Trophoblast cell (in vitro differentiated cells and primary cell): ENCODE measurements at regions not wholly inside any gene's neighbourhood (a gene's known extent, or its start where the extent isn't known, plus 50 kb on each side); places are given as distances from the start of the nearest gene placed in this dataset.

Experiments
- DNase-seq, 2 donors: peaks; one replicate each; pipeline ENCODE4 v3.0.0-alpha.2; 2016
- H2AFZ ChIP-seq: 2 replicates; pipeline ENCODE4 v1.6.1; 2013; ENCODE audit warnings: low read length, moderate library complexity, mild to moderate bottlenecking; ENCODE audit not compliant: insufficient read depth, poor library complexity
- H2AK5ac ChIP-seq: 2 replicates; pipeline ENCODE4 v1.6.1; 2013; ENCODE audit warnings: mild to moderate bottlenecking, low read length
- H2BK120ac ChIP-seq: 2 replicates; pipeline ENCODE4 v1.6.1; 2013; ENCODE audit warnings: low read length, mild to moderate bottlenecking, moderate library complexity; ENCODE audit not compliant: insufficient read depth, poor library complexity
- H2BK12ac ChIP-seq: 2 replicates; pipeline ENCODE4 v1.6.1; 2013; ENCODE audit warnings: mild to moderate bottlenecking, low read length, moderate library complexity
- H2BK5ac ChIP-seq: 2 replicates; pipeline ENCODE4 v1.6.1; 2013; ENCODE audit warnings: low read length, low read depth, moderate library complexity, mild to moderate bottlenecking; ENCODE audit not compliant: poor library complexity
- H3K14ac ChIP-seq: 2 replicates; pipeline ENCODE4 v1.6.1; 2013; ENCODE audit warnings: mild to moderate bottlenecking, low read length
- H3K18ac ChIP-seq: 2 replicates; pipeline ENCODE4 v1.6.1; 2013; ENCODE audit warnings: mild to moderate bottlenecking, low read length
- H3K23ac ChIP-seq: 2 replicates; pipeline ENCODE4 v1.6.1; 2013; ENCODE audit warnings: low read length
- H3K27ac ChIP-seq: 2 replicates; pipeline ENCODE4 v1.5.1; 2013; ENCODE audit warnings: low read depth, mild to moderate bottlenecking, inconsistent platforms, low read length, moderate library complexity
- H3K27me3 ChIP-seq: 2 replicates; pipeline ENCODE4 v1.6.1; 2013; ENCODE audit warnings: inconsistent platforms, mild to moderate bottlenecking, low read length, moderate library complexity; ENCODE audit not compliant: insufficient read depth
- H3K36me3 ChIP-seq, 2 experiments: 1 replicate in 1 of 2; 2 replicates in 1 of 2; pipeline ENCODE4 v1.6.1; 2013; ENCODE audit warnings: low read length in 2 of 2, mild to moderate bottlenecking in 2 of 2, moderate library complexity in 1 of 2; ENCODE audit not compliant: insufficient read depth in 2 of 2, control insufficient read depth in 1 of 2
- H3K4ac ChIP-seq: 2 replicates; pipeline ENCODE4 v1.6.1; 2013; ENCODE audit warnings: low read depth, mild to moderate bottlenecking, low read length, moderate library complexity
- H3K4me1 ChIP-seq, 2 experiments: 1 replicate in 1 of 2; 2 replicates in 1 of 2; pipeline ENCODE4 v1.6.1; 2013; ENCODE audit warnings: low read length in 2 of 2, mild to moderate bottlenecking in 2 of 2, moderate library complexity in 1 of 2; ENCODE audit not compliant: insufficient read depth in 2 of 2, control insufficient read depth in 1 of 2
- H3K4me2 ChIP-seq: 2 replicates; pipeline ENCODE4 v1.6.1; 2013; ENCODE audit warnings: inconsistent platforms, mild to moderate bottlenecking, low read length, moderate library complexity
- H3K4me3 ChIP-seq: 2 replicates; pipeline ENCODE4 v1.5.1; 2013; ENCODE audit warnings: mild to moderate bottlenecking, low read depth, low read length, inconsistent platforms
- H3K79me1 ChIP-seq: one replicate; pipeline ENCODE4 v1.6.1; 2013; ENCODE audit warnings: low read length
- H3K79me2 ChIP-seq: 2 replicates; pipeline ENCODE4 v1.6.1; 2013; ENCODE audit warnings: low read length, mild to moderate bottlenecking; ENCODE audit not compliant: control insufficient read depth, insufficient read depth, poor library complexity
- H3K9ac ChIP-seq: 2 replicates; pipeline ENCODE4 v1.6.1; 2013; ENCODE audit warnings: mild to moderate bottlenecking, low read length
- H3K9me3 ChIP-seq: 2 replicates; pipeline ENCODE4 v1.6.1; 2013; ENCODE audit warnings: low read depth, mild to moderate bottlenecking, control low read depth, inconsistent platforms, low read length; ENCODE audit not compliant: insufficient read depth
- H4K12ac ChIP-seq: 2 replicates; pipeline ENCODE4 v1.6.1; 2013; ENCODE audit warnings: low read depth, mild to moderate bottlenecking, low read length, moderate library complexity
- H4K8ac ChIP-seq: 2 replicates; pipeline ENCODE4 v1.6.1; 2013; ENCODE audit warnings: low read depth, mild to moderate bottlenecking, low read length, moderate library complexity
- H4K91ac ChIP-seq: one replicate; pipeline ENCODE4 v1.6.1; 2013; ENCODE audit warnings: low read depth, mild to moderate bottlenecking, low read length, moderate library complexity
- WGBS: extraction: QIAGEN DNeasy Blood & Tissue Kit; methylation state at CpG from one replicate; pipeline ENCODE4 v1.1.7; 2013; ENCODE audit warnings: missing lambda C conversion rate; ENCODE audit not compliant: insufficient read length, insufficient coverage; ENCODE audit errors: extremely low coverage; 5-methylcytosine and 5-hydroxymethylcytosine counted together

- no peak overlapping the region for H3K4me3 ChIP-seq
- no peak overlapping the region for H3K27ac ChIP-seq
- H3K79me2 ChIP-seq = no peaks in the 10 kb centered on the region
- no peak overlapping the region for H2AK5ac ChIP-seq
- no peaks in the 10 kb centered on the region for H3K79me1 ChIP-seq
- H3K4ac ChIP-seq = no peak overlapping the region
- H2BK12ac ChIP-seq = no peak overlapping the region
- H4K91ac ChIP-seq = no peak overlapping the region
- H2BK120ac ChIP-seq = no peak overlapping the region
- H3K4me1 ChIP-seq = no peaks in the 10 kb centered on the region
- H3K36me3 ChIP-seq = no peaks in the 10 kb centered on the region
- H3K4me2 ChIP-seq = no peak overlapping the region
- WGBS = no CpG with 5 or more reads among the region's 11 CpGs
- peaks cover 3% of the 10 kb centered on the region for H3K9me3 ChIP-seq
- no peak overlapping the region for H2BK5ac ChIP-seq
- no peak overlapping the region for H3K14ac ChIP-seq
- DNase-seq = no peak
- no peak overlapping the region for H3K23ac ChIP-seq
- no peak overlapping the region for H3K18ac ChIP-seq
- no peak overlapping the region for H3K9ac ChIP-seq
- no peaks in the 10 kb centered on the region for H3K27me3 ChIP-seq
- H4K12ac ChIP-seq = no peak overlapping the region
- no peak overlapping the region for H4K8ac ChIP-seq
- H2AFZ ChIP-seq = no peak overlapping the region
Observed at GRCh38 chr3:87761341-87761740, 297.5 kb downstream of the CGGBP1 start.

DNA sequence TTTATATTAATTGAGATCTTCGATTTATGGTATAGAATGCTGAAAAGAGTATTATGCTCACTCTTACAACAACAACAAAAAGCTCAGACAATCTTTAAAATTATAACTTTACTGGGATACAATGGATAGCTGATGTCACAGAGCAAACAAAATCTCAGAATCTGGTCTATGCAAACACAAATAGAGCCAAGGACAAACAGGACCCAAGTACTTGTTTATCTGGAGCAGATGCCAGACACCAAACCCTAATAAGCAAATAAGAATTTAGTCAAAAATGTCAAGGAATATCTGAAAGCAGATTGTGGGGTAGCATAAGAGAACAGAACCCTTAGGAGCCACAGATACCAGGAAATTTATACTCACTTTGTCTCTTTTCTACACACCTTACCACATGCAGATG, 302.2 kb downstream of the CGGBP1 start:
- Histone ChIP-seq H4K12ac (no peak overlapping the region), H3K4ac (no peak overlapping the region), H3K27ac (no peak overlapping the region), H3K14ac (no peak overlapping the region), H2BK12ac (no peak overlapping the region), H3K79me2 (no peaks in the 10 kb centered on the region), H3K27me3 (no peaks in the 10 kb centered on the region), H3K9me3 (peaks cover 1% of the 10 kb centered on the region), H3K9ac (no peak overlapping the region), H3K23ac (no peak overlapping the region), H2BK120ac (no peak overlapping the region), H4K8ac (no peak overlapping the region), H3K18ac (no peak overlapping the region), H2BK5ac (no peak overlapping the region), H2AFZ (no peak overlapping the region), H3K4me1 (no peaks in the 10 kb centered on the region), H3K4me2 (no peak overlapping the region), H2AK5ac (no peak overlapping the region), H3K79me1 (no peaks in the 10 kb centered on the region), H3K36me3 (no peaks in the 10 kb centered on the region), H3K4me3 (no peak overlapping the region), H4K91ac (no peak overlapping the region)
- no peak for DNase-seq
- WGBS = no CpG with 5 or more reads among the region's 1 CpG

GRCh38 chr3:87755852-87756251, 303.0 kb downstream of the CGGBP1 start:
- no peak overlapping the region for H4K91ac ChIP-seq

DNA sequence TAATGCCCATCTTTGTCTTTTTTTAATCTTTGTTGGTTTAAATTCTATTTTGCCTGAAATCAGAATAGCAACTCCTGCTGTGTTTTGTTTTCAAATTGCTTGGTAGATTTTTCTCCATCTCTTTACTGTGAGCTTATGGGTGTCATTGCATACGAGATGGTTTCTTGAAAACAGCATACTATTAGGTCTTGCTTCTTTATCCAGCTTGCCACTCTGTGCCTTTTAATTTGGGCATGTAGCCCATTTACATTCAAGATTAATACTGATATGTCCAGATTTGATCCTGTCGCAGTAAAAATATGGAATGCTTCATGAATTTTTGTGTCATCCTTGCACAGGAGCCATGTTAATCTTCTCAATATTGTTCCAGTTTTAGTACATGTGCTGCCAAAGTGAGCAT, 316.6 kb downstream of the CGGBP1 start:
- Histone ChIP-seq H2AFZ (no peak overlapping the region), H3K18ac (no peak overlapping the region), H4K8ac (no peak overlapping the region), H3K79me1 (no peaks in the 10 kb centered on the region), H3K27me3 (no peaks in the 10 kb centered on the region), H3K79me2 (no peaks in the 10 kb centered on the region), H2BK120ac (no peak overlapping the region), H3K36me3 (no peaks in the 10 kb centered on the region), H3K9me3 (peaks cover 4% of the 10 kb centered on the region), H2AK5ac (no peak overlapping the region), H3K9ac (no peak overlapping the region), H3K4me3 (no peak overlapping the region), H3K14ac (no peak overlapping the region), H4K12ac (no peak overlapping the region), H3K4ac (no peak overlapping the region), H3K4me1 (no peaks in the 10 kb centered on the region), H3K23ac (no peak overlapping the region), H4K91ac (no peak overlapping the region), H2BK12ac (no peak overlapping the region), H3K4me2 (no peak overlapping the region), H2BK5ac (no peak overlapping the region), H3K27ac (no peak overlapping the region)
- no peak for DNase-seq
- whole genome bisulfite sequencing = no CpG with 5 or more reads among the region's 2 CpGs

More at GRCh38 chr3:87755852-87756251, 303.0 kb downstream of the CGGBP1 start:
- Histone ChIP-seq H2BK12ac (no peak overlapping the region), H4K12ac (no peak overlapping the region), H3K18ac (no peak overlapping the region), H3K14ac (no peak overlapping the region), H3K4ac (no peak overlapping the region), H2BK120ac (no peak overlapping the region), H3K36me3 (no peaks in the 10 kb centered on the region), H4K8ac (no peak overlapping the region), H3K4me3 (no peak overlapping the region), H3K4me1 (no peaks in the 10 kb centered on the region), H3K79me2 (no peaks in the 10 kb centered on the region), H2AFZ (no peak overlapping the region), H2BK5ac (no peak overlapping the region), H3K4me2 (no peak overlapping the region), H3K9ac (no peak overlapping the region), H3K9me3 (no peaks in the 10 kb centered on the region), H2AK5ac (no peak overlapping the region), H3K23ac (no peak overlapping the region), H3K79me1 (no peaks in the 10 kb centered on the region), H3K27me3 (no peaks in the 10 kb centered on the region), H3K27ac (no peak overlapping the region)
- DNase-seq = no peak
